Activated naive CD8-positive, alpha-beta T cell treated with anti-CD3 and anti-CD28 coated beads for 36 hours (primary cell): ENCODE measurements at regions not wholly inside any gene's neighbourhood (a gene's known extent, or its start where the extent isn't known, plus 50 kb on each side); places are given as distances from the start of the nearest gene placed in this dataset.

Source experiments
- DNase-seq: peaks from one replicate; pipeline ENCODE4 v3.0.0; 2021
- H3K27ac Mint-ChIP-seq: one replicate; pipeline ENCODE4 v1.8.0; 2022; ENCODE audit warnings: mild to moderate bottlenecking, moderate library complexity, mixed read lengths
- H3K27me3 Mint-ChIP-seq: one replicate; pipeline ENCODE4 v1.8.0; 2022; ENCODE audit warnings: mild to moderate bottlenecking, mixed read lengths
- H3K36me3 Mint-ChIP-seq: one replicate; pipeline ENCODE4 v1.8.0; 2021; ENCODE audit warnings: mild to moderate bottlenecking, mixed read lengths
- H3K4me1 Mint-ChIP-seq: one replicate; pipeline ENCODE4 v1.8.0; 2021; ENCODE audit warnings: mixed read lengths
- H3K4me3 Mint-ChIP-seq: one replicate; pipeline ENCODE4 v1.8.0; 2022; ENCODE audit warnings: mild to moderate bottlenecking, moderate library complexity, mixed read lengths
- H3K9me3 Mint-ChIP-seq: one replicate; pipeline ENCODE4 v1.8.0; 2022; ENCODE audit warnings: mixed read lengths

DNA sequence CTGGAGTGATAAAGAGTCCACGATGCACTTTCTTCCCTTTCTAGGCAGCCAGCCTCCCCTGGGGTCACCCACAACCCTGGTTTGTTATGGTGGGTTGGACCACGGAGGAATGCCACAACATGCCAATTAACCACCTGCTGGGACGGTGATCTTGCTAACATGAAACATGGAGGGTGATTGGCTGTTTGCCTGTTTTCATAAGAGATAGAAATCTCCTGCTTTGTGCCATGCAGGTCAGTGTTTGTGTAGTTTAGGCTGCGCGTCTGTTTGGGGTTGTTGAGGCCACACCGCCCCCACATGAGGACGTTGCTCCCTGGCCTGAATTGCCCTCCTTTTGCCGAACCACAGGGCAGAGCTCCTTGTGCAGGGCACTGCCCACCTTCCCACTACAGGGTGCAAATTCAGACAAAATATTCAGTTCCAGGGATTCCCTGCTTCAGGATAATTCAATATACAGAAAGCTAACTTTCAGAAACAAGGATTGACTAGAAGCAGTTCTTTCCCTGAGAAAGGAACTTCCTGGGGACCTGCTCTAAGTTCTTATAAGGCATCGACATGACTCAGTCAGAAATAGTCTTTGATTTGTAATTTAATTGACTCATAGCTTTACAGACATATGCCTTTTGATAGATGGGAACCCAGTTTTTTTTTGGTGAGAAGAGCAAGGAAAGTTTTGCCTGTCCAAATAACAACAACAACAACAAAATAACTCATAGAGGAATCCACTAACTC is 427.6 kb downstream of the GADD45G start:
- no peak for DNase-seq
- Mint-ChIP-seq H3K27me3 (no peaks in the 10 kb centered on the region), H3K4me3 (no peak overlapping the region), H3K4me1 (no peaks in the 10 kb centered on the region), H3K36me3 (no peaks in the 10 kb centered on the region), H3K9me3 (no peaks in the 10 kb centered on the region), H3K27ac (no peak overlapping the region)

DNA sequence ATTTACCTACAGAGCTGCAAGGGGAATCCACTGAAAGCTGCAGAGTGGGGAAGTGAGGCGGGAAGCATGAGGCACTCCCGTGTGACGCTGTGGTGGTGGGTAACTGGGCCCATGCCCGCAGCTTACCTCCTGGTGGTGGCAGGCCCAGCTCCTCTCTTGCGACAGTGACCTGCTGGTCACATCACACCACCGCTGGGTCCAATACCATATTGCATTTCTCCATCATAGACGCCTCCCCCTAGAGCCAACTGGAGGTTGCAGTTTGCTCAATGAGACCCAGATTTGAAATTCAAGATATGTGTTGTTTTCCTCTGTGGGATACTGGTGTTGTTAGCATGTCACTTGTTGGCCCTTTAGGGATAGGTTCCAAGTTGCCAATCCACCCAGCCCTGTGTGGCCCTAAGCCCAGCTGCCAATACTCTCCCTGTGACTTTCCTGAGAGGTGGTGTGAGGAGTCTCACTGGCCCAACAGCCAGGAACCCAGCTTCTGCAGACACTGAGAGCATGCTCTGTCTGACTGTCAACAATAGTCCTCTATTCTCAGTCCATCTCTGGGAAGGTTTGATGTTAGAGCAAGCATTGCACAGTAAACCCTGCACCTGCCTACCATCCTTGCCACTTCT is 428.3 kb downstream of the GADD45G start:
- Mint-ChIP-seq H3K27ac (no peak overlapping the region), H3K4me1 (no peaks in the 10 kb centered on the region), H3K36me3 (no peaks in the 10 kb centered on the region), H3K9me3 (no peaks in the 10 kb centered on the region), H3K4me3 (no peak overlapping the region), H3K27me3 (no peaks in the 10 kb centered on the region)
- no peak for DNase-seq

- Mint-ChIP-seq H3K27me3 (no peaks in the 10 kb centered on the region), H3K4me3 (no peak overlapping the region), H3K4me1 (no peaks in the 10 kb centered on the region), H3K9me3 (no peaks in the 10 kb centered on the region), H3K27ac (no peak overlapping the region), H3K36me3 (no peaks in the 10 kb centered on the region)
- DNase-seq: no peak
These were observed 429.3 kb downstream of the GADD45G start for GRCh38 chr9:90034071-90034470.

DNA sequence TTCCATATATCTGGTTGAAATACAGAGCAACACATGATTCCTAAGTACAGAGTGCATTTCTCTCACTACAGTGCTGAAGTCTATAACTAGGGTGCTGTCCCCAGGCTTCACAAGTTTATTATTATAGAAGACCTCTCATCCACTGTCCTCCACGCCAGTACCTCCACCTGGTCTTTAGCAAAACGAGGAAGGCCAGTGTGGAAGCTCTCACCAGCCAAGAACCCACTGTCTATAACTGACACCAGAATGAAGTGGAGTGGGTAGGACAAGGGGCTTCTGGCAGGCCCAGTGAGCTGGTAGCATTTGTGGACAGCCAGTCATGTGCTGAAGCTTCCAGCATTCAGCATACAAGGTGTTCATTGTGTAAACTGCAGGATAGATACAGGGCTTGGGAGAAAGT is 430.7 kb downstream of the GADD45G start:
- H3K36me3 Mint-ChIP-seq: no peaks in the 10 kb centered on the region
- H3K4me1 Mint-ChIP-seq: no peaks in the 10 kb centered on the region
- no peaks in the 10 kb centered on the region for H3K9me3 Mint-ChIP-seq
- no peak overlapping the region for H3K27ac Mint-ChIP-seq
- no peaks in the 10 kb centered on the region for H3K27me3 Mint-ChIP-seq
- no peak overlapping the region for H3K4me3 Mint-ChIP-seq
- no peak for DNase-seq

DNA sequence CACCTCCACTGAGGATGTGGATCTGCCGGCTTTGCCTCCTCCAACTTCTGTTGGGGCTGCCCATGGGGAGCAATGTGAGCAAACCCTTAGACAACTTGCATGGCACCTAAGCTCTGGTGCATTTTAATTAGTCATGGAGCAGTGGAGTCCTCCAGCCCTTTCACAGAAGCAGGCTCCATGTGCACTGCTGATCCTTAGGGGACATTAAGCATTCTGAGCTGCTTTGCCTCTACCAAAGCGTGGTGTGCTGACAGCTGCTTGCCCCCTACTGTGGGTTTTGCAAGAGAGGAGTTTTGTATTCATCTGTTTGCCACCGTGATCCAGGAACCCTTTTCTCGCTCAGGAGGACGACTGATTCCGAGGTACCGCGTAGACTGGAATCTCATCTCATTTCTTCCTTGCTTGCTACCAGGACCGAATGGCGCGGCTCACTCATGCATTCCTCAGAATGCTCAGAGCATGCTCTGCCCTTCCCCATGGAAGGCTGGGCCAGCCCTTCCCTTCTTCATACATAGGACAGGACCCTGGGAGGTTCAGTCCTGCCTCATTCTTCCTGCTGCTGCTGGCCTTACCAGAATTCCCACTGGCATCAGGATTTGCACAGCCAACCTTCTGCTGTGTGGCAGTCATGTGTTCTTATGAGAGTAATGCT is 432.5 kb downstream of the GADD45G start:
- H3K36me3 Mint-ChIP-seq: no peaks in the 10 kb centered on the region

DNA sequence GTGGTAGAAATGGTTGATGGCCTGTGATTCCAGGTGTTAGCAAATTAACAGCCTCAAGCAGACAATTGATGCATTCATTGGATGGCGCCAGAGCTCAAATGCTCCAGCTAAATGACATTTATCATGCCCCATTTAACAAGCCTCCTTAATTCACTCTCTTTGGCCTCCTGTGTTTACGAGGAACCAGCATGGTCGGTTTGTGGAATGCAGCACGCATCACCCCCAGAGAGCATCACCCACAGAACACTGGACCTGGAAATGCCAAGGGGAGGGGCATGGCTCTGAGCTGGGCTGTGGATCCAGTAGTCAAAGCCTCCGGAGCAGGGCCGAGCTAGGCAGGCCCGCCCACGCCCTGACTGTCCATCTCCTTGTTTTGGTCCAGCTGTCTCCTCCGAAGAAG is 434.0 kb downstream of the GADD45G start:
- H3K27me3 Mint-ChIP-seq: no peaks in the 10 kb centered on the region
- H3K4me1 Mint-ChIP-seq: peaks cover under 1% of the 10 kb centered on the region
- H3K27ac Mint-ChIP-seq: no peak overlapping the region
- DNase-seq: no peak
- H3K4me3 Mint-ChIP-seq: no peak overlapping the region
- no peaks in the 10 kb centered on the region for H3K9me3 Mint-ChIP-seq
- H3K36me3 Mint-ChIP-seq: no peaks in the 10 kb centered on the region

More for the DNA sequence above, 432.5 kb downstream of the GADD45G start:
- Mint-ChIP-seq H3K4me3 (no peak overlapping the region), H3K27me3 (no peaks in the 10 kb centered on the region), H3K9me3 (no peaks in the 10 kb centered on the region), H3K27ac (no peak overlapping the region), H3K4me1 (no peaks in the 10 kb centered on the region)
- DNase-seq: no peak

GRCh38 chr9:90044263-90044662 is 439.5 kb downstream of the GADD45G start:
- no peak overlapping the region for H3K4me3 Mint-ChIP-seq
- peaks cover 5% of the 10 kb centered on the region for H3K27me3 Mint-ChIP-seq
- no peak overlapping the region for H3K27ac Mint-ChIP-seq
- H3K36me3 Mint-ChIP-seq: no peaks in the 10 kb centered on the region
- peaks cover 2% of the 10 kb centered on the region for H3K4me1 Mint-ChIP-seq
- DNase-seq: no peak
- H3K9me3 Mint-ChIP-seq: peaks cover 4% of the 10 kb centered on the region

GRCh38 chr9:90044710-90045151 is 439.9 kb downstream of the GADD45G start:
- H3K4me3 Mint-ChIP-seq: no peak overlapping the region
- H3K9me3 Mint-ChIP-seq: peaks cover 4% of the 10 kb centered on the region
- peaks cover 2% of the 10 kb centered on the region for H3K4me1 Mint-ChIP-seq
- peaks cover 10% of the 10 kb centered on the region for H3K27me3 Mint-ChIP-seq
- no peaks in the 10 kb centered on the region for H3K36me3 Mint-ChIP-seq
- no peak overlapping the region for H3K27ac Mint-ChIP-seq
- DNase-seq: no peak

- peak; percentile 9 for DNase-seq
- peaks cover 4% of the 10 kb centered on the region for H3K9me3 Mint-ChIP-seq
- H3K4me3 Mint-ChIP-seq: no peak overlapping the region
- H3K27ac Mint-ChIP-seq: no peak overlapping the region
- peaks cover 10% of the 10 kb centered on the region for H3K27me3 Mint-ChIP-seq
- peaks cover 2% of the 10 kb centered on the region for H3K4me1 Mint-ChIP-seq
- H3K36me3 Mint-ChIP-seq: no peaks in the 10 kb centered on the region
These were observed 441.6 kb downstream of the GADD45G start for GRCh38 chr9:90046317-90046861.

GRCh38 chr9:90047828-90048227 is 443.0 kb downstream of the GADD45G start:
- H3K9me3 Mint-ChIP-seq: peaks cover 4% of the 10 kb centered on the region
- H3K27me3 Mint-ChIP-seq: peaks cover 15% of the 10 kb centered on the region
- H3K27ac Mint-ChIP-seq: no peak overlapping the region
- peaks cover 2% of the 10 kb centered on the region for H3K4me1 Mint-ChIP-seq
- DNase-seq: no peak
- H3K4me3 Mint-ChIP-seq: no peak overlapping the region
- H3K36me3 Mint-ChIP-seq: no peaks in the 10 kb centered on the region

- Mint-ChIP-seq H3K9me3 (peaks cover 11% of the 10 kb centered on the region), H3K27ac (no peak overlapping the region), H3K4me1 (no peaks in the 10 kb centered on the region), H3K4me3 (no peak overlapping the region), H3K27me3 (peaks cover 26% of the 10 kb centered on the region), H3K36me3 (no peaks in the 10 kb centered on the region)
- no peak for DNase-seq
These were observed 447.6 kb downstream of the GADD45G start for GRCh38 chr9:90052366-90052765.

GRCh38 chr9:90053027-90053426 is 448.2 kb downstream of the GADD45G start:
- H3K27ac Mint-ChIP-seq: no peak overlapping the region
- peaks cover 11% of the 10 kb centered on the region for H3K9me3 Mint-ChIP-seq
- H3K27me3 Mint-ChIP-seq: peaks cover 26% of the 10 kb centered on the region
- H3K4me3 Mint-ChIP-seq: no peak overlapping the region
- DNase-seq: no peak
- H3K4me1 Mint-ChIP-seq: no peaks in the 10 kb centered on the region
- no peaks in the 10 kb centered on the region for H3K36me3 Mint-ChIP-seq

DNA sequence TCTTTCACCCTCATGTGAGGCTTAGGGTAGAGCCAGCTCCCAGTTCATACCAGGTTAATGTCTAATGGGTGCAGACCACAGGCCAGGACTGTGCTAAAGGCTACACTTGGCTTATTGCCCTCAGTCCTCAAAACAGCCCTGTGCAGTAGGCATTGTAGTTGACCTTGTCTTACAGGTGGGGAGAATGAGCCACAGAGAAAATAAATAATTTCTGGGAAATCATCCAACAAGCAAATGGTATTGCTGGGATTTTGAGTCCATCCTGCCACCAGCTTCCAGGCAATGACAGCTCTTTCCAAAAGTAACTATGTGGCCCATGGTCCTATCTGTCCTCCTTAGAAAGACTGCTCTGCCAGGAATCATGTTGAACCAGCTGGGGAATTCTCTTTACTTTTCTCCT is 450.0 kb downstream of the GADD45G start:
- no peaks in the 10 kb centered on the region for H3K36me3 Mint-ChIP-seq
- no peaks in the 10 kb centered on the region for H3K4me1 Mint-ChIP-seq
- DNase-seq: no peak
- no peak overlapping the region for H3K4me3 Mint-ChIP-seq
- peaks cover 17% of the 10 kb centered on the region for H3K27me3 Mint-ChIP-seq
- H3K9me3 Mint-ChIP-seq: peaks cover 8% of the 10 kb centered on the region
- no peak overlapping the region for H3K27ac Mint-ChIP-seq

GRCh38 chr9:90055226-90055625 is 450.4 kb downstream of the GADD45G start:
- H3K27me3 Mint-ChIP-seq: peaks cover 17% of the 10 kb centered on the region
- H3K4me1 Mint-ChIP-seq: no peaks in the 10 kb centered on the region
- H3K27ac Mint-ChIP-seq: no peak overlapping the region

DNA sequence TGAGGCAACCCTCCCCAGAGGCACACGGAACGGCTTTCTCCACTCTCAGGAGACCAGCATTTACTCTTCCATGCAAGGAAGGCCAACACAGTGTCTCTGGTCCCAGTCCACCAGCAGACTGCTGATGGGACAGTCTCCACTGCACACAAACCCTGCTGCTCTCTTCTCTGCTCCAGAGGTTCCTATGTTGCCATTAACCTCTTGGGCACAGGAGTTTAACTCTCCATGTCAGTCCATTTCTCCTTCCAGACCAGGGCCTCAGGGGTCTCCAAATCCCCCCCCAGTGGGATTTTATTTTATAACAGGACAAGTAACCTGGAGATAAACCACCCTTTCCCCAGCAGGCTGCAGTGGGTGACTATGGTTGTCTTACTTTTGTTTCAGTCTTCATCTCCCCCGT is 452.5 kb downstream of the GADD45G start:
- H3K9me3 Mint-ChIP-seq: peaks cover 8% of the 10 kb centered on the region
- H3K27me3 Mint-ChIP-seq: peaks cover 11% of the 10 kb centered on the region
- no peak overlapping the region for H3K27ac Mint-ChIP-seq
- no peaks in the 10 kb centered on the region for H3K4me1 Mint-ChIP-seq
- DNase-seq: no peak
- no peaks in the 10 kb centered on the region for H3K36me3 Mint-ChIP-seq
- no peak overlapping the region for H3K4me3 Mint-ChIP-seq

More at GRCh38 chr9:90055226-90055625, 450.4 kb downstream of the GADD45G start:
- Mint-ChIP-seq H3K36me3 (no peaks in the 10 kb centered on the region), H3K9me3 (peaks cover 8% of the 10 kb centered on the region), H3K4me3 (no peak overlapping the region)
- DNase-seq: no peak
